ENCODE measurements at regions not wholly inside any gene's neighbourhood (a gene's known extent, or its start where the extent isn't known, plus 50 kb on each side); places are given as distances from the start of the nearest gene placed in this dataset.

DNA sequence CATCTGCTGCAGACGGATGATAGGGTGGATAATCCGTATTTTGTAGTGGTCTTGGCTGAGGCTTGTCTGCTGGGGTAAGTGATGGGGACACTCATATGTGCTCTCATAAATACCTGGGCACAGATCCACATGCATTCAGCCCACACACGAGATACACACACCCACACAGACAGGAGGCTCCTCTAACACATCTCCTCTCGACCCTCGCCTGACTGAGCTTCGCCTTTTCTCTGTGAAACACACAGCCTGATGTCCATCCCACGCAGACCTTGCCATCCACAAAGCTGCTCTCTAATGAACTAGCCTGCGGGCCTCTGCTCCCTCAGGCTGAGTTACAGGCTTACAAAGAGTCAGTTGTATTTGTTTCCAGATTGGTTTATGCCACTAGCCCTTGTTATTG, 96.3 kb upstream of the CSF3R start:
- DNase-seq (ENCODE audit: low spot score), result no peak
- ATAC-seq (ENCODE audit: low FRiP score), result no peak
- TF ChIP-seq, protein P1, sequence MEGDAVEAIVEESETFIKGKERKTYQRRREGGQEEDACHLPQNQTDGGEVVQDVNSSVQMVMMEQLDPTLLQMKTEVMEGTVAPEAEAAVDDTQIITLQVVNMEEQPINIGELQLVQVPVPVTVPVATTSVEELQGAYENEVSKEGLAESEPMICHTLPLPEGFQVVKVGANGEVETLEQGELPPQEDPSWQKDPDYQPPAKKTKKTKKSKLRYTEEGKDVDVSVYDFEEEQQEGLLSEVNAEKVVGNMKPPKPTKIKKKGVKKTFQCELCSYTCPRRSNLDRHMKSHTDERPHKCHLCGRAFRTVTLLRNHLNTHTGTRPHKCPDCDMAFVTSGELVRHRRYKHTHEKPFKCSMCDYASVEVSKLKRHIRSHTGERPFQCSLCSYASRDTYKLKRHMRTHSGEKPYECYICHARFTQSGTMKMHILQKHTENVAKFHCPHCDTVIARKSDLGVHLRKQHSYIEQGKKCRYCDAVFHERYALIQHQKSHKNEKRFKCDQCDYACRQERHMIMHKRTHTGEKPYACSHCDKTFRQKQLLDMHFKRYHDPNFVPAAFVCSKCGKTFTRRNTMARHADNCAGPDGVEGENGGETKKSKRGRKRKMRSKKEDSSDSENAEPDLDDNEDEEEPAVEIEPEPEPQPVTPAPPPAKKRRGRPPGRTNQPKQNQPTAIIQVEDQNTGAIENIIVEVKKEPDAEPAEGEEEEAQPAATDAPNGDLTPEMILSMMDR (IDR thresholded peaks at IDR 0.05), result no peak

DNA sequence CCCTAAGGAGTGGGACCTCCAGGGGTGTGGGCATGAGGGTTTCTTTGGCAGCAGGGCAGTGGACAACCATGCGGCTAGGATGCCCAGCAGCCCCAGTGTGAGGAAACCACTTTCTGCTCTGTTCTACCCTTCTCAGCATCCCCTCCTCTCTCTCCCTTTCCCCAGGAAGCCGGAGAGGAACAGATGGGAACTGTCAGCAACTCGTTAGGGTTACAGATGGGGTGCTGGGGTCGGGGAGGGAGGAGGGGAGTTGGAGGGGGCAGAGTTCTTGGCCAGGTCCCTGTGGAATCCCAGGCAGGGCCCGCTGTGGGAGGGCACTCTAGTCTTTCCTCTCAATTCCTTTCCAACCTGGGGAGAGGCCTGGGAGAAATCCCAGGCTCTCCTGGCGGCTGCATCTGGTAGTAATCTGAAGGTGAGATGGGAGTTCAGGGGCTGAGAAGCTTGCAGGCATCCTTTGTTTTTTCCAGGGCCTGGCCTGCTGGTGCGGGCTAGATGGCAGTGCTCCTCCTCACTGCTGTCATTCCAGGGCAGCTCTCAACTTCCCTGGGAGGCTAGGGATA, 93.9 kb upstream of the CSF3R start:
- ATAC-seq (ENCODE audit: low FRiP score), result no peak
- TF ChIP-seq, protein P1 (IDR thresholded peaks at IDR 0.05), result no peak
- DNase-seq (ENCODE audit: low spot score), result no peak

- ATAC-seq (ENCODE audit: low FRiP score) (no peak), DNase-seq (ENCODE audit: low spot score) (peak; percentile 29)
- TF ChIP-seq, protein P1 (IDR thresholded peaks at IDR 0.05), result no peak
Observed at GRCh38 chr1:36576118-36576517, 93.4 kb upstream of the CSF3R start.

GRCh38 chr1:36573445-36573844, 90.7 kb upstream of the CSF3R start:
- TF ChIP-seq, protein P1 (IDR thresholded peaks at IDR 0.05), result no peak
- no peak for DNase-seq (ENCODE audit: low spot score)

GRCh38 chr1:36572906-36573305, 90.2 kb upstream of the CSF3R start:
- TF ChIP-seq, protein P1 (IDR thresholded peaks at IDR 0.05), result no peak
- no peak for DNase-seq (ENCODE audit: low spot score)
- no peak for ATAC-seq (ENCODE audit: low FRiP score)

More at GRCh38 chr1:36573445-36573844, 90.7 kb upstream of the CSF3R start:
- no peak for ATAC-seq (ENCODE audit: low FRiP score)

GRCh38 chr1:36572142-36572715, 89.5 kb upstream of the CSF3R start:
- no peak for DNase-seq (ENCODE audit: low spot score)
- ATAC-seq (ENCODE audit: low FRiP score), result no peak
- TF ChIP-seq, protein P1 (IDR thresholded peaks at IDR 0.05), result no peak

DNA sequence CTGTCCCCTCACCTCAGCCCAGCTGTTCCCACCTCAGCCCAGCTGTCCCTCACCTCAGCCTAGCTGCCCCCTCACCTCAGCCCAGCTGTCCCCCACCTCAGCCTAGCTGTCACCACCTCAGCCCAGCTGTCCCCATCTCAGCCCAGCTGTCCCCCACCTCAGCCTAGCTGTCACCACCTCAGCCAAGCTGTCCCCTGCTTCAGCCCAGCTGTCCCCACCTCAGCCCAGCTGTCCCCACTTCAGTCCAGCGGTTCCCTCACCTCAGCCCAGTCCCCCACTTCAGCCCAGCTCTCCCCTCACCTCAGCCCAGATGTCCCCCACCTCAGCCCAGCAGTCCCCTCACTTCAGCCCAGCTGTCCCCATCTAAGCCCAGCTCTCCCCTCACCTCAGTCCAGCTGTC, 88.4 kb upstream of the CSF3R start:
- ATAC-seq (ENCODE audit: low FRiP score), result no peak
- no peak for DNase-seq (ENCODE audit: low spot score)
- TF ChIP-seq, protein P1 (IDR thresholded peaks at IDR 0.05), result no peak

Data from omental fat pad (tissue), 3 donors.